HG03175 (cell line): ENCODE measurements at regions not wholly inside any gene's neighbourhood (a gene's known extent, or its start where the extent isn't known, plus 50 kb on each side); places are given as distances from the start of the nearest gene placed in this dataset.

Experiments used
- ATAC-seq: cut with Tn5 transposase; IDR thresholded peaks from one replicate; pipeline ENCODE4 v1.9.1; 2021; ENCODE audit warnings: mild to moderate bottlenecking, moderate library complexity; ENCODE audit not compliant: unreplicated experiment

DNA sequence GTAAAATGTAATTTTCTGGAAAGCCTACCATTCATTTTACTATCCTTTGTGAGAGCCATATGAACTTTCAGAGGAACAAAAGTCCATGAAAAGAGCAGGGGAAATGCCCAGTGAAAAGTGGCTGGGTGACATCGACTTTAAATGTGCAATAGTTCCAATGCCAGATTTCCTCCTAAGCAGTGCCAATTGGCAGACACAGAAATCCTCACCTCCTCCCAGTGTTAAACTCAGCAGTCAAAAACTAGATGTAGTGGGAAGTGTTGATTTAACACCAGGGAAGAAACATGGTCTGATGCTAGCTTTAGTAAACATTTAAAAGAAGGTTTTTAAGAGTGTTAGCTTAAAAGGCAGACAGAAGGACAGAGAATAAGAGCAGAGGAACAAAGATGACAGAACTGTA lies 2055.2 kb downstream of the MAT2B start:
- ATAC-seq: no peak

DNA sequence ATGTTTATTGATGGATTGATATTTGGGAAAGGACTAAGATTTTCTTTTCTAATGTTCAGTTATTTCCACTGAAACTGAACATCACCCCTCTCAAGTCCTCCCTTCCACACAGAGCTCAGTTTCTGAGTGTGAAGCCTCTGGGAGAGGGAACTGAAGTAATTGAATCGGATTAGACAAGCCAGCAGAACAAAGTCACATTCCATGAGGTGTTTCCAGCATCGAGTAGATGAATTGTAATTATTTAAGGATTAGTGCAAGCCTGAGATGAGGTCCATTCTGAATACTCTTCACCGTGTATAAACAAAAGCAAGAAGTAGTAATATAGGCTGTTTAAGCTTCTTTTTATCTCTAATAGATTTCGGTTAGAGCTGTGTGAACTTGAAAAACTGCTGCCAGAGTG lies 2060.5 kb downstream of the MAT2B start:
- no peak for ATAC-seq

DNA sequence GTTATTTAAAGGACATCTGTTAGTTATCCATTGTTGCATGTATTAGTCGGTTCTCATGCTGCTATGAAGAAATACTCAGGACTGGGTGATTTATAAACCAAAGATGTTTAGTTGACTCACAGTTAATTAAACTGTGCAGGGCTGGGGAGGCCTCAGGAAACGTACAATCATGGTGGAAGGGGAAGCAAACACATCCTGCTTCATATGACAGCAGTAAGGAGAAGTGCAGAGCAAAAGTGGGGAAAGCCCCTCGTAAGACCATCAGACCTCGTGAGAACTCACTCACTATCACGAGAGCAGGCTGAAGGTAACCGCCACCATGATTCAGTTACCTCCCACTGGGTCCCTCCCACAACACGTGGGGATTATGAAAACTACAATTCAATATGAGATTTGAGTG lies 2064.1 kb downstream of the MAT2B start:
- ATAC-seq: no peak

DNA sequence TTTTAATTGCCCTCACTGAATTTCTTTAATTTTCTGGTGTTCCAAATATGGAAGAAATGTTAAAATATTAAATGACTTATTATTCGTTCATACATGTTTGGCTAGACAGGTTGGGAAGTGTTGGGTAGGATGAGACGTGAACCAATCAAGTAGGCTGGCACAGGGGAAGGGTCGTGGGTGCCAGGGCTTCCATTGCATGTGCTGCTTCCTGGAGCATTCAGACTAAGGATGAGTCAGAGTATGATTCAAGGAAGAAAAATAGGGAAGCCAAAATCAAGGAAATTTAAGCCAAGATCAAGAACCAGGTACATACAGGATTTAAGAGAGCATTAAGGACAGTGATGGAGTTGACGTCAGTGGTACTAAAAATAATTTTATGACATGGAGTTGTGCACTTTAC lies 2068.0 kb downstream of the MAT2B start:
- no peak for ATAC-seq

DNA sequence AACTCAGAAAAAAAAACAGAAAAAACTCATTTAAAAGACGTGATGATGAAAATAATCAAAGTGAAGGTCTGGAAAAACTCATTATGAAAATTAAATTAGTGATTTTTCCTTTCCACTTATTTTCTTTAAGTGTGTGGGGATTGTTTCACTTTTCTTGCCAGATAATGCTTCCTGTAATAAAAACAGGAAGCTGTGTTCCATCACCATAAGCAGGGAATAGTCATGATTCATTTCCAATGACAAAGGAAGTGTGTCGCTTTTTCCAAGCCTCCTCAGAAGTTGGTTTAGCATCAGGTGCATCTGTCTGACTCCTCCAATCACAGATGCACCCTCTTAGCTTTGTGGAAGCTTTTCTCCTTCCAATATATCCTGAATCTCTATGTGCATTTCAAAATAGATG lies 2068.7 kb downstream of the MAT2B start:
- no peak for ATAC-seq

DNA sequence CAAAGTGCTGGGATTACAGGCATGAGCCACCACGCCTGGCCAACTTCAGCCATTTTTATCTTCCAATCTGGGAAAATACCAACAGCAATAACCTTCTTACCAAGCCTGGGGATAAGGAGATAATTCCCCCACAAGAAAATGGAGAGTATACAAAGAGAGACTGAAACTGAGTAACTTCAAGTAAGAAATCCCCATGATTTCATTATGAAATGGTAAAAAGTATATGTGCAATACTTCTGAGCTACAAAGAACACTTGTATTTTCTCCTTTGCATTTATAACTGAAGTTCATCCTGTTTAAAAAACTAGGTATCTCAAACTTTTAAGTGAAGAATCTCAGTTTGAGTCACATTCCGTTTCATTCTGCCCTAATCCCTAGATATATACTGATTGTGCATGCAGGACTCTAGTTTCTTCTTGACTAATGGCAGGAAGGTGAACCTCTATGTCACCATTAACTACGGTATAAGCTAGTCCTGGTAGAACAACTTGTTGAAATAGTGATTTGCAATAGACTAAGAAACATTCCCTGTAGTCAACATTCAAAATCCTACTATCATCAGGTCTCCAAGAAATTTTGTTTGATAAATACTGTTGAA lies 2071.4 kb downstream of the MAT2B start:
- no peak for ATAC-seq

DNA sequence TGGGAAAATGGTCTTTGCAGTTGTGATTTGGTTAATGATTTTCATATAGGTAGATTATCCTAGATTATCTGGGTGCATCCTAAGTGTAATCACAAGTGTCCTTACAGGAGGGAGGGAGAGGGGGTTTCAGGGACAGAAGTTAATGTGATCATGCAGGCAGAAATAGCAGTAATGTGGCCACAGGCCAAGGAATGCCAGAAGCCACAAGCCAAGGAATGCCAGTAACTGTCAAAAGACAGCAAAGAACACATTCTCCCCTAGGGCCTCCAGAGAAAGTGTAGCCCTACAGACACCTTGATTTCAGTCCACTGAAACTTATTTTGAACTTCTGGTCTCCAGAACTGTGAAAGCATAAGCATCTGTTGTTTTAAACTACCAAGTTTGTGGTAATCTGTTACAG lies 2074.5 kb downstream of the MAT2B start:
- no peak for ATAC-seq

DNA sequence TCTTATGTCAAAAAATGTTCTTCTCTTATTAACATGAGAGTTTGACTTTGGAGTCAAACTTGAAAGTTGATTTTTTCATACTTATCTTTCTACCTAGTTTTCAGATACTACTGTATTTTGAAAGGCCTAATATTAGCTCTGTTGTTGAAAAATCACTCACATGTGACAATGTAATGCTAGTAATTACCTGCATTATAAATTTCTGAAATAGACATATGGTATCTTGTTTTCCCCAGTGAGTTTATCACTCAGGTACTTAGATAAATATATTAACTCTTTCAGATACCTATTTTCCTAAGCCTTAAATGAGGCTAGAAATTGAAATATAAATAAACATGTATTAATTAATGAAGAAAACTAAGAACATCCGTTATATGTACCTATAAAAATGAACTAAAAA lies 2089.3 kb downstream of the MAT2B start:
- no peak for ATAC-seq

DNA sequence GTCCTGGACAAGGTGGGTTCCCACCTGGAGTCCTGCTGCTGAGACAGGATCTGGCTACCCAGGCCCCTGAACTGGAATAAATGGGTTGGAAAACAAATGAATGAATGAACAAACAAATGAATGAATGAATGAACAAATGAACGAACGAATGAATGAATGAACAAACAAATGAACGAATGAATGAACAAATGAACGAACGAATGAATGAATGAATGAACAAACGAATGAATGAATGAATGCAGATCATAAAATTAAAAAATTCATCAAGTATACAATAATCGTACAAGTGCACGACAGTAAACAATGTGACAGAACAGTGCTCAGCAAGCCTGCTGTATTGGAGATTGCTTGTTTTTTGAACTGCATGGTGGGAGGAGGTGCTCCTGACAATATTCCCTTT lies 2097.1 kb downstream of the MAT2B start:
- ATAC-seq: no peak

DNA sequence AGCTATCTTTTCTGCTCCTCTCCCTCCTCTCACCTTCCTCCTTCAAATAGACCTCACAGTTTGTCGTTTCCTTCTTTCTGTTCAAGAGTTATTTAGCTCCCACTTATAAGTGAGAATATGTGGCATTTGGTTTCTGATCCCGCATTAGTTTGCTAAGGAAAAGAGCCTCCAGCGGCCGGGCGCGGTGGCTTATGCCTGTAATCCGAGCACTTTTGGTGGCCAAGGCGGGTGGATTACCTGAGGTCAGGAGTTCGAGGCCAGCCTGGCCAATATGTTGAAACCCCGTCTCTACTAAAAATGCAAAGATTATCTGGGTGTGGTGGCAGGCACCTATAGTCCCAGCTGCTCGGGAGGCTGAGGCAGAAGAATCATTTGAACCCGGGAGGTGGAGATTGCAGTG lies 2101.6 kb downstream of the MAT2B start:
- ATAC-seq: no peak

DNA sequence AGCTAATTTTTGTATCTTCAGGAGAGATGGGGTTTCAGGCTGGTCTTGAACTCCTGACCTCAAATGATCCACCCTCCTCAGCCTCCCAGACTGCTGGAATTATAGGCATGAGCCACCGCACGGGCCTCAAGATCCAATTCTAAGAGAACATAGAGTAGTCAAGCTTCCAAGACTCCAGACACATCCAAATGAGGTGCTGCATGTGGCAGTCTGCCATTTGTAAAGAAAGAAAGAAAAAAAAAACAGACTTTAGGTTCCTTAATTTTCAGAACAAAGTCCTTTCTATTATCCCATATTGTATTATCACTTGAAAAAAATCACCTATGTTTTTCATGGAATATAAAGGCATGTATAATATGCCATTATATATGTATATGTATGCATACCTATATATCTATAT lies 2104.5 kb downstream of the MAT2B start:
- no peak for ATAC-seq

DNA sequence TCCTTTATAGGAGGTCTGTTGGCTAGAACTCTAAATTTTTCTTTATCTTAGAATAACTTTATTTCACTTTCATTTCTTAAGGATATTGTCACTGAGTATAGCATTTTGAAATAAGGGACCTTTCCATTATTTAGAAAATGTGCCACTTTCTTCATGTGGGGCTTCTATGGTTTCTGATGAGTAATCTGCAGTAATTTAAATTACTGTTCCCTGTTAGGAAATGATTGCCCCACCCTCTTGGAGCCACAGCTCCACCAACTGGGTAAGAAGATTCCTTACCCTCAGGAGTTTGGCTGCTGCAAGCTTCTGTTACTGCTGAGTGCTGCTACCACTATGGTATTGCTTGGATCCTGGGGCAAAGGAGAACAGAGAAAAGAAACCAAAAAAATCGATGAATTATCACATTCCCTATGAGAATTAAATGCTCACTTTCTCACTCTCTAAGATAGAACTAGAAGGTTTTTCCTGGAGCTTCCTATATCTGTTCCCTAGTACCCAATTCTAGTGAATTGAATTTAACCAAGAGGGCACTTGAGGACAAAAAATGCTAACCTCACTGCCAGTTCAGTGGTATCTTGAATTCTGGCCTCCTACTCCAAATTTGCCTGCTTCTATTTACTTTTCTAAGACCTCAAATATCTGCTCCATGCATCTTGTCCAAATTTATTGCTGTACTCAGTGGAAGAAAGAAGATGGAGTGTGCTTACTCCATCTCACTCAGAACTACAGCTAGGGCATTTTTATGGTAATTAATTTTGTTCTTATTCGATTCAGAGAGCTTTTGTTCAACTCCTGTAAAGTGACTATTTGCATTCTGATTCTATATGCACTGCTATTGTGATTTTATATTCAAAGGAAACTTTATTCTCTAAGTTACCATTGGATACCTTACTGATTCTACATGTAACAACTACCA lies 2111.3 kb downstream of the MAT2B start:
- ATAC-seq: no peak

DNA sequence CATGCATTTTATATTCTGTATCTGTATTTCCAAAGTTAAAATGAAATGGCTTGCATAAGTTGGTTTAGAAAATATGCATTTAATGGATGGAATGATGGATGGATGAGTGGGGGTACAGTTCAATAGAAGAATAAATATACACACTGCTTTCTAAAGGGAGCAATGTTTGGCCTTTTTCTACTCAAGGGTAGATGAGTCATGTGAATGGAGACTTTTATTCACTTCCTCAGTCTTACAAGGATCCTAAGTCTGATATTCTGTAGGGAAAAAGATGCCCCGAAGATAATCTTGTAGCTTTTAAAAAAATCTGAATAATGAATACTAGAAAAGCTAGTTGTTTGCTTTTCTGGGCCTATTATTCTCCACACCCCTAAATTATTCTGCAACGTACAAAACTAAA lies 2112.1 kb downstream of the MAT2B start:
- no peak for ATAC-seq

DNA sequence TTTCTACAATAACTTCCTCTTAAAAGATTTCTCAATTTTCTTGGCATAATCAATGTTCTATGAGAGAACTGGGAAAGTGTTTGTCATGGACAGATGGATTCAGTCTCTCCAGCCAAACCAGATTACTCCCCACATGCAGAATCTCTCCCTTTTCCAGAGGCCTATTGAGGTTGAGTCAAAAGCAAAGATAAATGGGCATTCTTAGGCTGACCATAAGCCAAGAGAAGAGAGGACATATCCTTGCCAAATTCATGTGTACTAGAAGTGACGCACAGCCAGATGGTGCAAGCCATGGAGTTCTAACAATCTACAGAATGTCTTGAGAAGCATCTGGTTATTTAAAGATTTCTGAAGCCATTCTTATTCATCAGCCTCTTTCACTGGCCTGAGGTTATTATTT lies 2115.0 kb downstream of the MAT2B start:
- no peak for ATAC-seq

DNA sequence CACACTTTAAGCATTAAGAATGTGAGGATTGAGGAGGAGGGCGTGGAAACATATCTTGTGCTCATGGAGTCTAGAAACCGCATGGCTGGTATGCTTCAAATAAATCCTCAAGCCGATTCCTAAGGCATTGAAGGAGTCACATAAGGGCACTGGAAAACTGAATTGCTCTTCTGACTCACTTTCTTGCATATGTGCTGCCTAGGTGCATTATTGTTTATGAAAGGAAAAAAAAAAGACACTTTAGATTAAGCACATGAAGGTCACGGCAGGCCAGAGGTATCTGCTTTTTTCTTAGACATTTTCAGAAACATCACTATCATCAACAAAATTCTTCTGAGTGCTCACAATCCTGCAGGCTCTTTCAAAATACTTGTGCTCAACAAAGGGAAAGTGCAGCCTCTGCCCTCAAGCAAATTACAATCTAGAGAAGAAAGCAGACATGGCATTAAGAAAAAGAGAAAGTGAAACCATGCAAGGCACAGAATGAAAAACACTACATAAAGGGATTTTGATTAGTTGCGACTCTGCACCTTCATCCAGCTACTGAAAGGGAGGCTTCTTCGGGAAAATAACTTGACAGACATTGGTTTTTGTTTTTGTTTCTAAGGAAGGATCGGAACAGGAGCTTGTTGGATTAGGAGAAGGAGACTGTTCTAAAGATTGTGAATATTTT lies 2117.6 kb downstream of the MAT2B start:
- ATAC-seq: no peak

DNA sequence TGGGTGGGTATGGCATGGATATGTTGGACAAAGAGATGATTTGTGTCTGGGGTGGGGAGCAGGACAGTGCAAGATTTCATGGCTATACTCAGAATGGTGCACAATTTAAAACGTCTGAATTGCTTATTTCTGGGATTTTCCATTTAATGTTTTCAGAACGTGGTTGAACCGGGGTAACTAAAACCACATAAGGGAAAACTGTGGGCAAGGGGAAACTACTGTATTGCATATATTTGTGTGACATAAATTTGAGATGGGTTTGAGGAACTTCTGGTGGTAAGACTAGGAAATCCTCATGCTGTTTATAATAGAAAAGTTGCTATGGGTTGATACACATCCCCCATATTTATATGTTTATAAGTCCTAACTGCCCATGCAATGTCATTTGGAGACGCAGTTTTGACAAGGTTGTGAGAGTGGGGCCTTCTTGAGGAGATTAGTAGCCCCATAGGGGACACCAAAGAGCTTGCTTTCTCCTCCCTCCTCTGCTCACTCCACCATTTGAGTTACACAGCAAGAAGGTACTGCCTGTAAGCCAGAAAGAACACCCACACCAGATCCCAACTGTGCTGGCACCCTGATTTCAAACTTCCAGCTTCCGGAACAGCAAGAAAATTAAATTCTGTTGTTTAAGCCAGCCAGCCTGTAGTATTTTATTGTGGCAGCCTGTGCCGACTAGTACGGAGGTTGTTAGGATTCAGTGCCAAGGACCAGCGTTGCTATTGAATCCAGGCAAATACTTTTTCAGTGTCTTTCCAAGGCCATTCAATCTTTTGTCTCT lies 2118.9 kb downstream of the MAT2B start:
- ATAC-seq: no peak

DNA sequence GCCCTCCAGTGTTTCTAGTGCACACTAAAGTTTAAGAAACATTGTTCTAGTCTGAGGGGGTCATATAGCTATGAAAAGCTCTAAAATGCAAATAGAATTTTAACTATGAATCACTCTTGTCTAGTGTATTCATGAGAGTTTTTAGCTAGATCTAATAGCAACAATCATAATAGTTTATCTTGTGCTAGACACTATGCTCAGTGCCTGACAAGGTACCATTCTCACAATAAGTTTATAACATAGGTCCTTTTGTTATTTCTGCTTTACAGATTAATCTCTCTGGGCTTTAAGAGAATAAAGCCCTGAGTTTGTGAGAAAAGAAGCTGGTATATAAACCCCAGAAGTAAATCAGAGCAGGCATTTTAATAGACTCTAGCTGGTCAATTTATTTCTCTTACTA lies 2120.7 kb downstream of the MAT2B start:
- ATAC-seq: no peak

DNA sequence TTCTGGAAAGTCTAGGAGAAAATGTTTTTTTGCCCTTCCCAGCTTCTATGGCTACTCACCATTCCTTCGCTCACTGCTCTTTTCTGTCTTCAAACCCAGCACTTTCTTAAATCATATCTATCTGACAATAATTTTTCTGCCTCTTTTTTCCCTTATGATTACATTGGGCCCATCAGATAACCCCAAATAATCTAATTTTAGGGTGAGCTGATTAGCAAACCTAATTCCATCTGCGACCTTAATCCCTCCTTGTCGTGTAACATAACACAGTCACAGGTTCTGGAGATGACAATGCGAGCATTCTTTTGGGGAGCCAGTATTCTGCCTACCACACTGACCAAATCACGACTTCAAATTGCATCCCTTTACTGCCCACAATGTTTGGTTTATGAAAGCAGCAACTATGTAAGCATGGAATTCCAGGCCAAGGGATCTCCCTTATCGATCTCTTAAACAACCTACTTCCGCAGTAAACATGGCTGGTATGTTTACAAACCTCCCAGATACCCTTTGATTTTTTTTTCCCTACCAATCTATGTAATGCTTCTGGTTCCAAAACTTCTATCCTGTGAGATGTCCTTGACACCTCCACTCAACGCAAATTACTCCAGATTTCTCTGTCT lies 2122.2 kb downstream of the MAT2B start:
- ATAC-seq: no peak

DNA sequence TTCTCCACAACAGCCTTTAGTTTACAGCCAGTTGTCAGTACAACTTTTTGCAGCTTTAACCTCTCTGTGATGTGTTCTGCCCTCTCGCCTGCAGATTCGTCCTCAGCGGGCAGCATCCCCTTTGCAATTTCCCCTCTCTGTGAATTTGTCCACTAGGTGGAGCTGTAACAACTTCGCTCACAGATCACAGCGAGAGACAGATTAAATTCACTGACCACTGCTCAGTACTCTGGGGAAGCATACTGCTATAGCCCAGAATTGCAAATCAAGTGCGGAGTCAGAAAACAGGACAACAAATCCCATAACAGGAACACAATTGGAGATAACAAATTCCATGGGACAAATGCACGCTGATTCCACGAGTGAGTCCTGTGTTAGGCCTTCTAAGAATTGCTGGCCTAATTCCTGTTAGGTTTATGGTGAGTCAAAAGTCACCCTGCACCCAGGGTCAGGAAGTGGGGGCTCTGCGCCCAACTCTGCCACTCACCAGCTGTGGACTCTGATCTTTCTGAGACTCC lies 2124.9 kb downstream of the MAT2B start:
- peak; percentile 80 for ATAC-seq

DNA sequence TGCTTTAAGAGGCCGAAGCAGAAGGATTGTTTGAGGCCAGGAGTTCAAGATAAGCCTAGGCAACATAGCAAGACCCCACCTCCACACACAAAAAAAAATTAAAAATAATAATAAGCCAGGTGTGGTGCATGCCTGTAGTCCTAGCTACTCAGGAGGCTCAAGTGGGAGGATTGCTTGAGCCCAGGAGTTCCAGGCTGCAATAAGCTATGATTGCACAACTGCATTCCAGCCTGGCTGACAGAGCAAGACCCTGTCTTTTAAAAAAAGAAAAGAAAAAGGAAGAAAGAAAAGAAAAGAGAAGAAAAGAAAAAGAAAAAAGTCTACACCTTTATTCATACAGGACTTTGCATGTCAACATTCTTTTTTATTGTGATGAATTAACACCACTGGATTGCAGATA lies 2125.8 kb downstream of the MAT2B start:
- no peak for ATAC-seq

DNA sequence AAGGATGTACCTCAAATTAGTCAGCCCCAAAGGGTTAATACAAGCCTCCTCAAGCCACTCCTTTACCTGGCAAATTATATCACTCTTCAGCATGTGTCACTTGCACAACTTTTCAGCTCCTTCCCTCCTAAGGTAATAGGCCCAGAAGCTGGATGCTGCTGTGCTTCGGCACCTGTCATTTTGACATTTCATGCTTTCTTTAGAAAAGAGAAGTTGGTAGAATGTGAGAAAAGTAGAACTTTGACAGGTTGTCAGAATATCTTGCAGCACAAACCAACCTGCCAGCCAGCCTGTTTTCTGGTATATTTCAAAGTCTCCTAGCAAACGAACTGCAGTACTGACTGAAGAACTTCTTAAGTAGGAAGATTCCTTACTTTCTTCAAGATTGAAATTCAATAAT lies 2136.9 kb downstream of the MAT2B start:
- ATAC-seq: no peak
